HEK293T (cell line): ENCODE measurements at regions not wholly inside any gene's neighbourhood (a gene's known extent, or its start where the extent isn't known, plus 50 kb on each side); places are given as distances from the start of the nearest gene placed in this dataset.

Experiments used
- CTCF ChIA-PET: fragments of 350-600 bp; formaldehyde crosslinking; extraction: SDS; loops from one replicate; lab custom pipeline; 2021; ENCODE audit warnings: antibody characterized with exemption, inconsistent platforms; lab: Yijun Ruan, JAX
- POLR2A ChIA-PET: fragments of 350-600 bp; formaldehyde crosslinking; extraction: SDS; loops from one replicate; lab custom pipeline; 2020; ENCODE audit warnings: antibody characterized with exemption, inconsistent platforms; lab: Yijun Ruan, JAX
- DNase-seq: peaks from one replicate; pipeline ENCODE4 v3.0.0; 2012; ENCODE audit warnings: mixed read lengths; ENCODE audit errors: extremely low spot score
- ARNT ChIP-seq: fragments of 450-650 bp; IDR thresholded peaks from 2 replicates; pipeline ENCODE4 v1.6.1; 2017; ENCODE audit warnings: mild to moderate bottlenecking
- BHLHE40 ChIP-seq: fragments of 450-650 bp; IDR thresholded peaks from 2 replicates; pipeline ENCODE4 v1.6.1; 2016; ENCODE audit warnings: mild to moderate bottlenecking, moderate library complexity, borderline replicate concordance
- CTBP1 ChIP-seq: fragments of 450-650 bp; IDR thresholded peaks from 2 replicates; pipeline ENCODE4 v1.6.1; 2016; ENCODE audit warnings: borderline replicate concordance
- ELF4 ChIP-seq: fragments of 450-650 bp; IDR thresholded peaks from 2 replicates; pipeline ENCODE4 v1.6.1; 2017; ENCODE audit warnings: antibody characterized with exemption
- FOXK2 ChIP-seq: fragments of 450-650 bp; IDR thresholded peaks from 2 replicates; pipeline ENCODE4 v1.6.1; 2016; ENCODE audit warnings: mild to moderate bottlenecking
- FOXM1 ChIP-seq: fragments of 450-650 bp; IDR thresholded peaks from 2 replicates; pipeline ENCODE4 v1.6.1; 2017; ENCODE audit warnings: mild to moderate bottlenecking, borderline replicate concordance
- HDGF ChIP-seq: fragments of 450-650 bp; IDR thresholded peaks from 2 replicates; pipeline ENCODE4 v1.6.1; 2017; ENCODE audit warnings: antibody characterized with exemption, borderline replicate concordance
- L3MBTL2 ChIP-seq: fragments of 450-650 bp; conservative IDR thresholded peaks from 2 replicates; pipeline ENCODE4 v1.6.1; 2016; ENCODE audit warnings: mild to moderate bottlenecking
- LEF1 ChIP-seq: fragments of 450-650 bp; IDR thresholded peaks from 2 replicates; pipeline ENCODE4 v1.6.1; 2017; ENCODE audit warnings: mild to moderate bottlenecking, borderline replicate concordance
- PKNOX1 ChIP-seq: fragments of 450-650 bp; IDR thresholded peaks from 2 replicates; pipeline ENCODE4 v1.6.1; 2016
- SP1 ChIP-seq: fragments of 450-650 bp; IDR thresholded peaks from 2 replicates; pipeline ENCODE4 v1.6.1; 2017
- ZNF384 ChIP-seq: fragments of 450-650 bp; IDR thresholded peaks from 2 replicates; pipeline ENCODE4 v1.6.1; 2016

GRCh38 chr3:86149054-86149453, 841.9 kb downstream of the VGLL3 start:
- DNase-seq: no peak
- ChIA-PET CTCF (no interaction called here), POLR2A (no interaction called here)
- TF ChIP-seq FOXM1 (no peak), CTBP1 (no peak), PKNOX1 (no peak), BHLHE40 (no peak)

- ChIA-PET POLR2A (no interaction called here), CTCF (no interaction called here)
- TF ChIP-seq L3MBTL2 (no peak), HDGF (no peak), ARNT (no peak), LEF1 (no peak), BHLHE40 (no peak), FOXK2 (no peak), SP1 (no peak), ELF4 (no peak), ZNF384 (no peak)
- peak; percentile 9 for DNase-seq
Observed at GRCh38 chr3:86147119-86147518, 843.8 kb downstream of the VGLL3 start.

DNA sequence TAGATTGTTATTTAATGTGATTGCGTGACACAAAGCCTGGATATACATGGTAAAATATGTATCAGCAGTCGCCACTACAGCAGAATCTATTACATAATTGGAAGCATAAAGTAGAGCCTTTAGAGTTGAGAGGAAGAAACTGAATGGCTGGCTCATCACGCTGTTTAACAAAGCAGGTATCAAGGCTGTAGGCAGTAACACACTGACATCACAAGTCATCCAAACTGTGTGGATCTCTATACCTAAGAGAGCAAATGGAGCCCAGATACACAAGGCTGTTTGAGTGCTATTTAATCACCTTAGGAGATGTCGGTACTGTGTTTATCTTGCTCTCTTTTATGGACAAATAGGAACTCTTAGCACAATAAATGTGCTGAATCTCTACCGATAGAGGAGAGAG, 864.4 kb downstream of the VGLL3 start:
- TF ChIP-seq CTBP1 (no peak), SP1 (no peak), FOXK2 (no peak), L3MBTL2 (no peak)
- ChIA-PET CTCF (no interaction called here), POLR2A (no interaction called here)
- DNase-seq: no peak
